ENCODE measurements at regions not wholly inside any gene's neighbourhood (a gene's known extent, or its start where the extent isn't known, plus 50 kb on each side); places are given as distances from the start of the nearest gene placed in this dataset.

GRCh38 chr13:59304596-59304995, 859.1 kb downstream of the DIAPH3 start:
- TF ChIP-seq CTCF (IDR thresholded peaks at IDR 0.05) (no peak), GTF2I (CRISPR knock-in tag; conservative IDR thresholded peaks at IDR 0.05) (no peak), E2F4 (CRISPR knock-in tag; IDR thresholded peaks at IDR 0.05; ENCODE audit: borderline replicate concordance, low read depth) (no peak), FOXJ3 (CRISPR knock-in tag; IDR thresholded peaks at IDR 0.05; ENCODE audit: borderline replicate concordance) (no peak), ZBTB21 (CRISPR knock-in tag; IDR thresholded peaks at IDR 0.05; ENCODE audit: borderline replicate concordance) (no peak), CBFB (CRISPR knock-in tag; IDR thresholded peaks at IDR 0.05; ENCODE audit: low read depth) (no peak), FOXP4 (CRISPR knock-in tag; IDR thresholded peaks at IDR 0.05) (no peak)

Measured in WTC11 (cell line).